GM12878 (cell line): ENCODE measurements at regions not wholly inside any gene's neighbourhood (a gene's known extent, or its start where the extent isn't known, plus 50 kb on each side); places are given as distances from the start of the nearest gene placed in this dataset.

Experiments
- ATAC-seq: fragments of 200-7000 bp; cut with Tn5 transposase; 3 replicates; pipeline ENCODE4 v1.9.1; 2020; ENCODE audit warnings: mild to moderate bottlenecking, moderate library complexity
- BruUV-seq: library from RNA; stranded (reverse); fragments of 400-500 nt; replicated peaks from 2 replicates; lab custom pipeline; 2021; lab: Mats Ljungman, UMichigan
- CTCF ChIA-PET: fragments of 300-600 bp; sonication (Branson Sonifier 250); formaldehyde crosslinking; extraction: SDS; loops from one replicate; lab custom pipeline; 2021; ENCODE audit warnings: inconsistent platforms; lab: Yijun Ruan, JAX
- POLR2A ChIA-PET: fragments of 350-600 bp; formaldehyde crosslinking; extraction: SDS; loops from one replicate; lab custom pipeline; 2021; ENCODE audit warnings: inconsistent platforms; lab: Charles Lee
- RAD21 ChIA-PET: fragments of 300-600 bp; sonication (Branson Sonifier 250); formaldehyde crosslinking; loops from one replicate; lab custom pipeline; 2023; ENCODE audit warnings: antibody characterized with exemption; ENCODE audit not compliant: unreplicated experiment; lab: Charles Lee
- SMC1A ChIA-PET: fragments of 300-600 bp; sonication (Branson Sonifier 250); formaldehyde crosslinking; loops from one replicate; lab custom pipeline; 2023; ENCODE audit not compliant: unreplicated experiment, uncharacterized antibody; lab: Charles Lee
- DNase-seq: peaks from one replicate; pipeline ENCODE4 v3.0.0-alpha.2; 2011; ENCODE audit warnings: low read depth, low spot score
- FAIRE-seq: peaks from 3 replicates; lab custom pipeline; 2011; peaks lifted over from hg19 to GRCh38; lab: Jason Lieb, UNC
- H2AFZ ChIP-seq: 2 replicates; pipeline ENCODE4 v1.6.0; 2011; ENCODE audit warnings: low read depth, low read length, control low read depth; ENCODE audit not compliant: control insufficient read depth
- H3K27ac ChIP-seq: 2 replicates; pipeline ENCODE4 v1.5.1; 2011; ENCODE audit warnings: control low read depth; ENCODE audit not compliant: control insufficient read depth, insufficient read depth
- H3K27me3 ChIP-seq, 2 experiments: replicated peaks in 1 of 2; 2 replicates each; pipeline versions ENCODE4 v1.6.0 to v1.6.1; 2011; ENCODE audit warnings: low read length in 1 of 2; ENCODE audit not compliant: control insufficient read depth in 2 of 2, insufficient read depth in 2 of 2
- H3K36me3 ChIP-seq, 2 experiments: 2 replicates each; pipeline ENCODE4 v1.5.1; 2011; ENCODE audit warnings: low read length in 1 of 2; ENCODE audit not compliant: control insufficient read depth in 2 of 2, insufficient read depth in 2 of 2
- H3K4me1 ChIP-seq: 2 replicates; pipeline ENCODE4 v1.6.1; 2011; ENCODE audit warnings: mild to moderate bottlenecking, low read length, moderate library complexity, mixed read lengths; ENCODE audit not compliant: control insufficient read depth, insufficient read depth
- H3K4me2 ChIP-seq: 2 replicates; pipeline ENCODE4 v1.6.0; 2011; ENCODE audit warnings: control low read depth; ENCODE audit not compliant: control insufficient read depth, insufficient read depth
- H3K4me3 ChIP-seq: fragments of 200-600 bp; sonication (generic); 2 replicates; pipeline ENCODE4 v1.5.1; 2016
- H3K79me2 ChIP-seq: 2 replicates; pipeline ENCODE4 v1.6.0; 2011; ENCODE audit warnings: low read length; ENCODE audit not compliant: control insufficient read depth, insufficient read depth
- H3K9ac ChIP-seq: 2 replicates; pipeline ENCODE4 v1.8.0; 2011; ENCODE audit warnings: low read length, control low read depth, mixed read lengths; ENCODE audit not compliant: control insufficient read depth, insufficient read depth
- H3K9me3 ChIP-seq: replicated peaks from 3 replicates; pipeline ENCODE4 v1.5.1; 2011; ENCODE audit warnings: mild to moderate bottlenecking, low read length; ENCODE audit not compliant: control insufficient read depth, insufficient read depth
- H4K20me1 ChIP-seq: 2 replicates; pipeline ENCODE4 v1.6.0; 2011; ENCODE audit not compliant: control insufficient read depth, insufficient read depth
- ATF2 ChIP-seq: IDR thresholded peaks from 2 replicates; pipeline ENCODE4 v1.6.1; 2012; ENCODE audit warnings: low read length, inconsistent platforms
- FOS ChIP-seq: IDR thresholded peaks from 3 replicates; pipeline ENCODE4 v1.6.1; 2011; ENCODE audit warnings: borderline replicate concordance; ENCODE audit not compliant: insufficient read length; ENCODE audit errors: extremely low read depth
- FOXM1 ChIP-seq: IDR thresholded peaks from 2 replicates; pipeline ENCODE4 v1.6.1; 2012; ENCODE audit warnings: low read depth, mild to moderate bottlenecking, inconsistent platforms, low read length, moderate library complexity
- NKRF ChIP-seq: fragments of 450-650 bp; conservative IDR thresholded peaks from 2 replicates; pipeline ENCODE4 v1.6.1; 2017; ENCODE audit warnings: mild to moderate bottlenecking, moderate library complexity
- TAF1 ChIP-seq: IDR thresholded peaks from 2 replicates; pipeline ENCODE4 v1.6.1; 2011; ENCODE audit warnings: mild to moderate bottlenecking, low read depth, low read length, borderline replicate concordance
- ZSCAN29 ChIP-seq: fragments of 450-650 bp; IDR thresholded peaks from 2 replicates; pipeline ENCODE4 v1.6.1; 2017; ENCODE audit warnings: mild to moderate bottlenecking, moderate library complexity
- WGBS: methylation state at CpG from one replicate; pipeline ENCODE4 v1.1.6; 2016; ENCODE audit warnings: low lambda C conversion rate; ENCODE audit not compliant: insufficient replicate concordance, insufficient coverage; ENCODE audit errors: missing lambda C conversion rate; 5-methylcytosine and 5-hydroxymethylcytosine counted together
- in situ Hi-C: fragments of 300-500 bp; cut with MboI; formaldehyde crosslinking; loops from 9 replicates; pipeline ENCODE4 v1.14.3; 2018; ENCODE audit warnings: mixed read lengths
- intact Hi-C: fragments of 100-400 bp; cut with micrococcal nuclease; formaldehyde crosslinking; loops from one replicate; pipeline ENCODE4 v1.14.2; 2022; ENCODE audit not compliant: unreplicated experiment
- TF ChIP-seq, protein P1 (sequence below): fragments of 450-650 bp; IDR thresholded peaks from 2 replicates; pipeline ENCODE4 v1.6.1; 2016; ENCODE audit warnings: mild to moderate bottlenecking
- TF ChIP-seq, protein P2 (sequence below): fragments of 450-650 bp; IDR thresholded peaks from 2 replicates; pipeline ENCODE4 v1.6.1; 2017; ENCODE audit warnings: mild to moderate bottlenecking, moderate library complexity
- TF ChIP-seq, protein P3 (sequence below): IDR thresholded peaks from 2 replicates; pipeline ENCODE4 v1.6.1; 2011; ENCODE audit warnings: borderline replicate concordance, low read depth, mild to moderate bottlenecking, moderate library complexity, mixed read lengths, low read length; ENCODE audit not compliant: insufficient read depth; ENCODE audit errors: extremely low read length

GRCh38 chr7:52423251-52423650 lies 612.2 kb upstream of the POM121L12 start:
- SMC1A ChIA-PET, result no interaction called here
- intact Hi-C loops, result no loop called here
- no peak for DNase-seq

More at GRCh38 chr7:52423251-52423650, 612.2 kb upstream of the POM121L12 start:
- ChIA-PET RAD21 (no interaction called here), POLR2A (no interaction called here), CTCF (no interaction called here)
- Histone ChIP-seq H3K79me2 (no peaks in the 10 kb centered on the region), H3K4me3 (no peak overlapping the region), H3K9me3 (no peaks in the 10 kb centered on the region), H3K27ac (no peak overlapping the region), H2AFZ (no peak overlapping the region), H3K36me3 (no peaks in the 10 kb centered on the region), H3K4me1 (no peaks in the 10 kb centered on the region), H4K20me1 (no peaks in the 10 kb centered on the region), H3K9ac (no peak overlapping the region), H3K4me2 (no peak overlapping the region), H3K27me3 (no peaks in the 10 kb centered on the region)
- ATAC-seq (no peak), FAIRE-seq (no peak)
- no TSS peak for BruUV-seq
- 94% methylated on average over 1 of the region's 1 CpG for WGBS
- in situ Hi-C loops, result no loop called here
- TF ChIP-seq ZSCAN29 (no peak), TAF1 (no peak), ATF2 (no peak), FOXM1 (no peak), NKRF (no peak), FOS (no peak)
- TF ChIP-seq, protein P1, sequence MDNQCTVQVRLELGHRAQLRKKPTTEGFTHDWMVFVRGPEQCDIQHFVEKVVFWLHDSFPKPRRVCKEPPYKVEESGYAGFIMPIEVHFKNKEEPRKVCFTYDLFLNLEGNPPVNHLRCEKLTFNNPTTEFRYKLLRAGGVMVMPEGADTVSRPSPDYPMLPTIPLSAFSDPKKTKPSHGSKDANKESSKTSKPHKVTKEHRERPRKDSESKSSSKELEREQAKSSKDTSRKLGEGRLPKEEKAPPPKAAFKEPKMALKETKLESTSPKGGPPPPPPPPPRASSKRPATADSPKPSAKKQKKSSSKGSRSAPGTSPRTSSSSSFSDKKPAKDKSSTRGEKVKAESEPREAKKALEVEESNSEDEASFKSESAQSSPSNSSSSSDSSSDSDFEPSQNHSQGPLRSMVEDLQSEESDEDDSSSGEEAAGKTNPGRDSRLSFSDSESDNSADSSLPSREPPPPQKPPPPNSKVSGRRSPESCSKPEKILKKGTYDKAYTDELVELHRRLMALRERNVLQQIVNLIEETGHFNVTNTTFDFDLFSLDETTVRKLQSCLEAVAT, result no peak
- TF ChIP-seq, protein P2, sequence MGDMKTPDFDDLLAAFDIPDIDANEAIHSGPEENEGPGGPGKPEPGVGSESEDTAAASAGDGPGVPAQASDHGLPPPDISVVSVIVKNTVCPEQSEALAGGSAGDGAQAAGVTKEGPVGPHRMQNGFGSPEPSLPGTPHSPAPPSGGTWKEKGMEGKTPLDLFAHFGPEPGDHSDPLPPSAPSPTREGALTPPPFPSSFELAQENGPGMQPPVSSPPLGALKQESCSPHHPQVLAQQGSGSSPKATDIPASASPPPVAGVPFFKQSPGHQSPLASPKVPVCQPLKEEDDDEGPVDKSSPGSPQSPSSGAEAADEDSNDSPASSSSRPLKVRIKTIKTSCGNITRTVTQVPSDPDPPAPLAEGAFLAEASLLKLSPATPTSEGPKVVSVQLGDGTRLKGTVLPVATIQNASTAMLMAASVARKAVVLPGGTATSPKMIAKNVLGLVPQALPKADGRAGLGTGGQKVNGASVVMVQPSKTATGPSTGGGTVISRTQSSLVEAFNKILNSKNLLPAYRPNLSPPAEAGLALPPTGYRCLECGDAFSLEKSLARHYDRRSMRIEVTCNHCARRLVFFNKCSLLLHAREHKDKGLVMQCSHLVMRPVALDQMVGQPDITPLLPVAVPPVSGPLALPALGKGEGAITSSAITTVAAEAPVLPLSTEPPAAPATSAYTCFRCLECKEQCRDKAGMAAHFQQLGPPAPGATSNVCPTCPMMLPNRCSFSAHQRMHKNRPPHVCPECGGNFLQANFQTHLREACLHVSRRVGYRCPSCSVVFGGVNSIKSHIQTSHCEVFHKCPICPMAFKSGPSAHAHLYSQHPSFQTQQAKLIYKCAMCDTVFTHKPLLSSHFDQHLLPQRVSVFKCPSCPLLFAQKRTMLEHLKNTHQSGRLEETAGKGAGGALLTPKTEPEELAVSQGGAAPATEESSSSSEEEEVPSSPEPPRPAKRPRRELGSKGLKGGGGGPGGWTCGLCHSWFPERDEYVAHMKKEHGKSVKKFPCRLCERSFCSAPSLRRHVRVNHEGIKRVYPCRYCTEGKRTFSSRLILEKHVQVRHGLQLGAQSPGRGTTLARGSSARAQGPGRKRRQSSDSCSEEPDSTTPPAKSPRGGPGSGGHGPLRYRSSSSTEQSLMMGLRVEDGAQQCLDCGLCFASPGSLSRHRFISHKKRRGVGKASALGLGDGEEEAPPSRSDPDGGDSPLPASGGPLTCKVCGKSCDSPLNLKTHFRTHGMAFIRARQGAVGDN, result no peak
- TF ChIP-seq, protein P3, sequence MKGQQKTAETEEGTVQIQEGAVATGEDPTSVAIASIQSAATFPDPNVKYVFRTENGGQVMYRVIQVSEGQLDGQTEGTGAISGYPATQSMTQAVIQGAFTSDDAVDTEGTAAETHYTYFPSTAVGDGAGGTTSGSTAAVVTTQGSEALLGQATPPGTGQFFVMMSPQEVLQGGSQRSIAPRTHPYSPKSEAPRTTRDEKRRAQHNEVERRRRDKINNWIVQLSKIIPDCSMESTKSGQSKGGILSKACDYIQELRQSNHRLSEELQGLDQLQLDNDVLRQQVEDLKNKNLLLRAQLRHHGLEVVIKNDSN, result no peak
